ENCODE measurements at regions not wholly inside any gene's neighbourhood (a gene's known extent, or its start where the extent isn't known, plus 50 kb on each side); places are given as distances from the start of the nearest gene placed in this dataset.

- no peak for DNase-seq (ENCODE audit: low read depth)
- no peak for TF ChIP-seq CTCF (IDR thresholded peaks at IDR 0.05; ENCODE audit: low read length, missing control alignments)
- H3K4me3 ChIP-seq (replicated peaks; ENCODE audit: low read depth, low read length), result no peak overlapping the region
Measured at GRCh38 chr2:123528996-123529707, 495.9 kb upstream of the CNTNAP5 start.

- DNase-seq (ENCODE audit: low read depth), result no peak
- no peak overlapping the region for H3K4me3 ChIP-seq (replicated peaks; ENCODE audit: low read depth, low read length)
- no peak for TF ChIP-seq CTCF (IDR thresholded peaks at IDR 0.05; ENCODE audit: low read length, missing control alignments)
Measured at GRCh38 chr2:123530004-123530403, 495.1 kb upstream of the CNTNAP5 start.

- no peak for TF ChIP-seq CTCF (IDR thresholded peaks at IDR 0.05; ENCODE audit: low read length, missing control alignments)
- DNase-seq (ENCODE audit: low read depth), result no peak
- no peak overlapping the region for H3K4me3 ChIP-seq (replicated peaks; ENCODE audit: low read depth, low read length)
Measured at GRCh38 chr2:123532126-123532525, 493.0 kb upstream of the CNTNAP5 start.

GRCh38 chr2:123532994-123533393 lies 492.1 kb upstream of the CNTNAP5 start:
- DNase-seq (ENCODE audit: low read depth), result no peak
- TF ChIP-seq CTCF (IDR thresholded peaks at IDR 0.05; ENCODE audit: low read length, missing control alignments), result no peak
- H3K4me3 ChIP-seq (replicated peaks; ENCODE audit: low read depth, low read length), result no peak overlapping the region

- DNase-seq (ENCODE audit: low read depth), result no peak
- no peak for TF ChIP-seq CTCF (IDR thresholded peaks at IDR 0.05; ENCODE audit: low read length, missing control alignments)
Measured at GRCh38 chr2:123540291-123540690, 484.8 kb upstream of the CNTNAP5 start.

GRCh38 chr2:123546353-123546752 lies 478.7 kb upstream of the CNTNAP5 start:
- no peak for DNase-seq (ENCODE audit: low read depth)
- H3K4me3 ChIP-seq (replicated peaks; ENCODE audit: low read depth, low read length), result no peak overlapping the region
- TF ChIP-seq CTCF (IDR thresholded peaks at IDR 0.05; ENCODE audit: low read length, missing control alignments), result no peak

More at GRCh38 chr2:123540291-123540690, 484.8 kb upstream of the CNTNAP5 start:
- H3K4me3 ChIP-seq (replicated peaks; ENCODE audit: low read depth, low read length), result no peak overlapping the region

GRCh38 chr2:123563515-123563914 lies 461.6 kb upstream of the CNTNAP5 start:
- TF ChIP-seq CTCF (IDR thresholded peaks at IDR 0.05; ENCODE audit: low read length, missing control alignments), result no peak

More at GRCh38 chr2:123563515-123563914, 461.6 kb upstream of the CNTNAP5 start:
- DNase-seq (ENCODE audit: low read depth), result no peak
- no peak overlapping the region for H3K4me3 ChIP-seq (replicated peaks; ENCODE audit: low read depth, low read length)

All from fibroblast of pulmonary artery (primary cell).